ENCODE measurements at regions not wholly inside any gene's neighbourhood (a gene's known extent, or its start where the extent isn't known, plus 50 kb on each side); places are given as distances from the start of the nearest gene placed in this dataset.

DNA sequence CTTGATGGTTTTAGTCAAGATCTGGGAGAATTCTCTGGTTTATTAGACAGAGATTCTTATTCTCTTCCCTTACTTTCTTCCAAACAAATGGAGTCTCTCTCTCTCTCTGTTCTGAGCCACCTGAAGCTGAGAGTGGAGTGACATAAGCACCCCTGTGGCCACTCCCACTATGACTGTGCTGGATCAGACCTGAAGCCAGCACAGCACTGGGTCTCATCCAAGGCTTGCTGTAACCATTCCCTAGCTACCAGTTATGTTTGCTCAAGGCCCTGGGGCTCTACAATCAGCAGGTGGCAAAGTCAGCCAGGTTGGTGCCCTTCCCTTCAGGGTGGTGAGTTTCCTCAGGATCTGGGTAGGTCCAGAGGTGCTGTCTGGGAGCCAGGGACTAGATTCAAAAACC, 568.5 kb downstream of the AACS start:
- Histone ChIP-seq H3K9me3 (ENCODE audit: insufficient read depth, low read length) (no peaks in the 10 kb centered on the region), H3K9ac (ENCODE audit: low read length) (no peak overlapping the region), H3K9me2 (replicated peaks; ENCODE audit: insufficient read depth, low read length) (no peaks in the 10 kb centered on the region), H3K27ac (ENCODE audit: low read depth, low read length) (no peak overlapping the region), H3K4me3 (ENCODE audit: insufficient read depth, low read length, poor library complexity, severe bottlenecking) (no peak overlapping the region), H3K4me2 (ENCODE audit: low read depth, low read length, poor library complexity, severe bottlenecking) (no peak overlapping the region), H3K79me2 (ENCODE audit: insufficient read depth, low read length) (no peaks in the 10 kb centered on the region), H3K36me3 (ENCODE audit: low read length) (no peaks in the 10 kb centered on the region), H4K20me1 (ENCODE audit: low read depth, low read length) (no peaks in the 10 kb centered on the region), H3F3A (ENCODE audit: insufficient read depth) (no peaks in the 10 kb centered on the region), H3K27me3 (ENCODE audit: low read length) (no peaks in the 10 kb centered on the region), H2AFZ (ENCODE audit: low read depth, low read length, severe bottlenecking) (no peak overlapping the region)
- TF ChIP-seq, protein P1, sequence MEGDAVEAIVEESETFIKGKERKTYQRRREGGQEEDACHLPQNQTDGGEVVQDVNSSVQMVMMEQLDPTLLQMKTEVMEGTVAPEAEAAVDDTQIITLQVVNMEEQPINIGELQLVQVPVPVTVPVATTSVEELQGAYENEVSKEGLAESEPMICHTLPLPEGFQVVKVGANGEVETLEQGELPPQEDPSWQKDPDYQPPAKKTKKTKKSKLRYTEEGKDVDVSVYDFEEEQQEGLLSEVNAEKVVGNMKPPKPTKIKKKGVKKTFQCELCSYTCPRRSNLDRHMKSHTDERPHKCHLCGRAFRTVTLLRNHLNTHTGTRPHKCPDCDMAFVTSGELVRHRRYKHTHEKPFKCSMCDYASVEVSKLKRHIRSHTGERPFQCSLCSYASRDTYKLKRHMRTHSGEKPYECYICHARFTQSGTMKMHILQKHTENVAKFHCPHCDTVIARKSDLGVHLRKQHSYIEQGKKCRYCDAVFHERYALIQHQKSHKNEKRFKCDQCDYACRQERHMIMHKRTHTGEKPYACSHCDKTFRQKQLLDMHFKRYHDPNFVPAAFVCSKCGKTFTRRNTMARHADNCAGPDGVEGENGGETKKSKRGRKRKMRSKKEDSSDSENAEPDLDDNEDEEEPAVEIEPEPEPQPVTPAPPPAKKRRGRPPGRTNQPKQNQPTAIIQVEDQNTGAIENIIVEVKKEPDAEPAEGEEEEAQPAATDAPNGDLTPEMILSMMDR (IDR thresholded peaks at IDR 0.05; ENCODE audit: insufficient read depth, low read length, poor library complexity, severe bottlenecking) = no peak
- TF ChIP-seq EZH2phosphoT487 (conservative IDR thresholded peaks at IDR 0.05; ENCODE audit: low read length) = no peak

DNA sequence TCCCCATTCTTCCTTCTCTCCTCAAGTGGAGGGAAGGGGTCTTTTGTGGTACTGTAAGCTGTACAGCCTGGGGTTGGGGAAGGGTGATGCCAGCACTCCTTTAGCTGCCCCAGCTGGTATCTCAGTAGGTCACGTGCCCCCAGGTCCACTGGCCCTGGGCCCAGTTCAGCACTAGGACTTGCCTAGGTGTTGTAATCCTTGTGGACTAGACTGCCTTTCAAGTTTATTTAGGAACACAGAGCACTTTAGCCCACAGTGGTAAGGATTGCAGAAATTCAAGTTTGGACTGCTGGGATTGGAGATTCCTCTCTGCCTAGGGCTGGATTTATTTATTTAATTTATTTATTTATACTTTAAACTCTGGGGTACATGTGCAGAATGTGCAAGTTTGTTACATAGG, 569.6 kb downstream of the AACS start:
- H3K79me2 ChIP-seq (ENCODE audit: insufficient read depth, low read length) = no peaks in the 10 kb centered on the region
- H3K36me3 ChIP-seq (ENCODE audit: low read length) = no peaks in the 10 kb centered on the region
- H3K27ac ChIP-seq (ENCODE audit: low read depth, low read length) = no peak overlapping the region
- no peaks in the 10 kb centered on the region for H4K20me1 ChIP-seq (ENCODE audit: low read depth, low read length)
- no peaks in the 10 kb centered on the region for H3K9me2 ChIP-seq (replicated peaks; ENCODE audit: insufficient read depth, low read length)
- H2AFZ ChIP-seq (ENCODE audit: low read depth, low read length, severe bottlenecking) = no peak overlapping the region
- no peak overlapping the region for H3K9ac ChIP-seq (ENCODE audit: low read length)
- no peaks in the 10 kb centered on the region for H3K9me3 ChIP-seq (ENCODE audit: insufficient read depth, low read length)
- no peaks in the 10 kb centered on the region for H3K27me3 ChIP-seq (ENCODE audit: low read length)
- H3F3A ChIP-seq (ENCODE audit: insufficient read depth) = no peaks in the 10 kb centered on the region
- H3K4me2 ChIP-seq (ENCODE audit: low read depth, low read length, poor library complexity, severe bottlenecking) = no peak overlapping the region
- no peak overlapping the region for H3K4me3 ChIP-seq (ENCODE audit: insufficient read depth, low read length, poor library complexity, severe bottlenecking)
- no peak for TF ChIP-seq EZH2phosphoT487 (conservative IDR thresholded peaks at IDR 0.05; ENCODE audit: low read length)
- TF ChIP-seq, protein P1 (IDR thresholded peaks at IDR 0.05; ENCODE audit: insufficient read depth, low read length, poor library complexity, severe bottlenecking) = no peak

DNA sequence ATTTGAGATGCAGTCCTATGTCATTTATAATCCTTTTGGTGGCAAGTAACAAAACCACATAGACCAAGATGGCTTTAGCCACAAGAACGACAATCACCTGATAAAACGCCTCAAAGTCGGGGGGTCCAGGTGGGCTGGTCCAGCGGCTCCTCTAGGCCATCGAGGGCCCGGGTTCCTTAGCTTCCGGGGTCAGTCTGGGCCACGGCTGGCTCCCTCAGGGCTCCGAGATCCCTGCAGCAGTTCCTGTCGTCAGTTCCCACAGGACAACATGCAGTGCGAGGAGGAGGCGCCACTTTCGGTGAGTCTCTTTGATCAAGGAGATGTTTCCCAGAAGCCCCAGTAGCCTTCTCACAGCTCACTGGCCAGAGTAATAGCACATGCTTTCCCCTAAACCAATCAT, 574.6 kb downstream of the AACS start:
- H3K4me3 ChIP-seq (ENCODE audit: insufficient read depth, low read length, poor library complexity, severe bottlenecking) = no peak overlapping the region
- no peak overlapping the region for H2AFZ ChIP-seq (ENCODE audit: low read depth, low read length, severe bottlenecking)
- TF ChIP-seq, protein P1 (IDR thresholded peaks at IDR 0.05; ENCODE audit: insufficient read depth, low read length, poor library complexity, severe bottlenecking) = no peak
- no peak for TF ChIP-seq EZH2phosphoT487 (conservative IDR thresholded peaks at IDR 0.05; ENCODE audit: low read length)
- H3K9me2 ChIP-seq (replicated peaks; ENCODE audit: insufficient read depth, low read length) = no peaks in the 10 kb centered on the region
- no peaks in the 10 kb centered on the region for H3K27me3 ChIP-seq (ENCODE audit: low read length)
- no peak overlapping the region for H3K4me2 ChIP-seq (ENCODE audit: low read depth, low read length, poor library complexity, severe bottlenecking)
- H3K79me2 ChIP-seq (ENCODE audit: insufficient read depth, low read length) = no peaks in the 10 kb centered on the region
- H3K9me3 ChIP-seq (ENCODE audit: insufficient read depth, low read length) = no peaks in the 10 kb centered on the region
- no peak overlapping the region for H3K9ac ChIP-seq (ENCODE audit: low read length)
- no peaks in the 10 kb centered on the region for H3F3A ChIP-seq (ENCODE audit: insufficient read depth)
- no peaks in the 10 kb centered on the region for H4K20me1 ChIP-seq (ENCODE audit: low read depth, low read length)
- no peak overlapping the region for H3K27ac ChIP-seq (ENCODE audit: low read depth, low read length)
- no peaks in the 10 kb centered on the region for H3K36me3 ChIP-seq (ENCODE audit: low read length)
